ENCODE measurements at regions not wholly inside any gene's neighbourhood (a gene's known extent, or its start where the extent isn't known, plus 50 kb on each side); places are given as distances from the start of the nearest gene placed in this dataset.

DNA sequence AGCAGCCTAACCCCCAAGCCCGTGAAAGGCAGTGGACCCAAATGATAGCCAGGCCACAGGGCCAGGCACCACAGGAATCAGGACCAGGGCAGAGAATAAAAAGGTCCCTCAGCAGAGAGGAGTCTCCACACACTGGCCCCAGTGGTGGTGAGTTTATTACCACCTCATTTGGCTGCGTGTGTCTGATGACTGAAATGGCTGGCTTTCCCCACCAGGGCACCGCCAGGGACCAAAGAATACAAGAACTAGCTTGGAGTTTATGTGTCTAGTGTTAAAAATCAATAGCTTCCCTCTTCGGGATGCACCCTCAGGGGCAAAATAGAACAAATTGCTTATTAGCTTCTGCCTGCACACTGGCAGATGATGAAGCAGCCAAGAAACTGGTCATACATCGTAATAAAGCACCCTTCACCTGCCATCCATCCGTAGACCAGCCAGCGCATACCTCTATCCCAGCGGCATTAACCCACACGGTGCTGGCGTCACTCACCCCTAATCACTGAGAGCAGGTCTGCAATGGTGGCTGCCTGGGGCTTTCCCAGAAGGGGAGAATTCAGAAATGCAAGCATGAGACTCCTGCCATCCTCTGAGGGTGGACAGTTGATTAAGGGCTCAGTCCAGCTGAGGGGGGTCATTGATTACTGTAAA lies 223.7 kb upstream of the ZMIZ1 start:
- POLR2A ChIA-PET (ENCODE audit: unreplicated experiment), result no interaction called here
- no peak overlapping the region for H2AFZ ChIP-seq
- H3K36me3 ChIP-seq (ENCODE audit: low read depth), result no peaks in the 10 kb centered on the region
- CTCF ChIA-PET, result no interaction called here
- H3K27ac ChIP-seq, result no peak overlapping the region
- no peaks in the 10 kb centered on the region for H3K9me2 ChIP-seq (ENCODE audit: insufficient read depth)
- no peaks in the 10 kb centered on the region for H3K27me3 ChIP-seq (ENCODE audit: insufficient read depth, low read depth)
- no peaks in the 10 kb centered on the region for H3K79me2 ChIP-seq (ENCODE audit: low read depth)
- no peaks in the 10 kb centered on the region for H3K4me1 ChIP-seq (replicated peaks; ENCODE audit: insufficient read depth)
- no TSS peak for BruUV-seq (replicated peaks)
- TF ChIP-seq, protein P1, sequence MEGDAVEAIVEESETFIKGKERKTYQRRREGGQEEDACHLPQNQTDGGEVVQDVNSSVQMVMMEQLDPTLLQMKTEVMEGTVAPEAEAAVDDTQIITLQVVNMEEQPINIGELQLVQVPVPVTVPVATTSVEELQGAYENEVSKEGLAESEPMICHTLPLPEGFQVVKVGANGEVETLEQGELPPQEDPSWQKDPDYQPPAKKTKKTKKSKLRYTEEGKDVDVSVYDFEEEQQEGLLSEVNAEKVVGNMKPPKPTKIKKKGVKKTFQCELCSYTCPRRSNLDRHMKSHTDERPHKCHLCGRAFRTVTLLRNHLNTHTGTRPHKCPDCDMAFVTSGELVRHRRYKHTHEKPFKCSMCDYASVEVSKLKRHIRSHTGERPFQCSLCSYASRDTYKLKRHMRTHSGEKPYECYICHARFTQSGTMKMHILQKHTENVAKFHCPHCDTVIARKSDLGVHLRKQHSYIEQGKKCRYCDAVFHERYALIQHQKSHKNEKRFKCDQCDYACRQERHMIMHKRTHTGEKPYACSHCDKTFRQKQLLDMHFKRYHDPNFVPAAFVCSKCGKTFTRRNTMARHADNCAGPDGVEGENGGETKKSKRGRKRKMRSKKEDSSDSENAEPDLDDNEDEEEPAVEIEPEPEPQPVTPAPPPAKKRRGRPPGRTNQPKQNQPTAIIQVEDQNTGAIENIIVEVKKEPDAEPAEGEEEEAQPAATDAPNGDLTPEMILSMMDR (conservative IDR thresholded peaks at IDR 0.05), result no peak
- no peak for TF ChIP-seq EZH2 (IDR thresholded peaks at IDR 0.05; ENCODE audit: low read depth)
- H3K9me3 ChIP-seq (ENCODE audit: insufficient read depth, low read depth), result no peaks in the 10 kb centered on the region
- no peak for DNase-seq
- H3K4me3 ChIP-seq, result no peak overlapping the region
- H3F3A ChIP-seq (ENCODE audit: insufficient read depth, low read depth), result no peaks in the 10 kb centered on the region; the same call in 1 of the 2 replicates
- intact Hi-C loops (cut with micrococcal nuclease; ENCODE audit: unreplicated experiment), result no loop called here
- H3K4me2 ChIP-seq, result no peak overlapping the region
- H4K20me1 ChIP-seq (ENCODE audit: insufficient read depth), result no peaks in the 10 kb centered on the region

GRCh38 chr10:78846071-78846470 lies 222.7 kb upstream of the ZMIZ1 start:
- H3K4me1 ChIP-seq (replicated peaks; ENCODE audit: insufficient read depth), result no peaks in the 10 kb centered on the region
- BruUV-seq (replicated peaks), result no TSS peak
- H3K36me3 ChIP-seq (ENCODE audit: low read depth), result no peaks in the 10 kb centered on the region
- no peak overlapping the region for H3K4me3 ChIP-seq
- H4K20me1 ChIP-seq (ENCODE audit: insufficient read depth), result no peaks in the 10 kb centered on the region
- no peaks in the 10 kb centered on the region for H3K27me3 ChIP-seq (ENCODE audit: insufficient read depth, low read depth)
- intact Hi-C loops (cut with micrococcal nuclease; ENCODE audit: unreplicated experiment), result no loop called here
- H3K4me2 ChIP-seq, result no peak overlapping the region
- ChIA-PET CTCF (no interaction called here), POLR2A (ENCODE audit: unreplicated experiment) (no interaction called here)
- no peaks in the 10 kb centered on the region for H3K9me3 ChIP-seq (ENCODE audit: insufficient read depth, low read depth)
- H2AFZ ChIP-seq, result no peak overlapping the region
- no peak for DNase-seq
- TF ChIP-seq, protein P1 (conservative IDR thresholded peaks at IDR 0.05), result no peak
- TF ChIP-seq EZH2 (IDR thresholded peaks at IDR 0.05; ENCODE audit: low read depth), result no peak
- no peaks in the 10 kb centered on the region for H3K79me2 ChIP-seq (ENCODE audit: low read depth)
- no peaks in the 10 kb centered on the region; the same call in 1 of the 2 replicates for H3F3A ChIP-seq (ENCODE audit: insufficient read depth, low read depth)
- H3K9me2 ChIP-seq (ENCODE audit: insufficient read depth), result no peaks in the 10 kb centered on the region
- no peak overlapping the region for H3K27ac ChIP-seq

DNA sequence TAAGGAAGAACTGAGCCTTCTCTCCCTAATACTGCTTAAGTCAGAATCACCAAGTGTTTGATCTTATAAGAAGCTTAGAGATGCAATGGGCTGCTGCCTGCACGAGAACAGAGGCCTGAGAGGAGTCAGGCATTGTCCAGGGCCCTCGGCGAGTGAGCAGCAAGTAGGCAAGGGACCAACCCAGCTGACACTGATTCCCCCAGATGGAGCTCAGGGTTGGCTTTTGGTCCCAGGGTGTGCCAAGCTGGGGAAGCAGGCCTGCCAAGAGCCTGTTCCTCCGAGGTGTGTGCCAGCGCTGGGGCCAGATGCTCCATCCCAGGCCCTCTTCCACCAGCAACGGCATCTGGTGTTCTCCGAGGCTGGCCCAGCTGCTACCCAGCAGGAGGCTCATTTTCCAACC lies 222.0 kb upstream of the ZMIZ1 start:
- POLR2A ChIA-PET (ENCODE audit: unreplicated experiment), result no interaction called here
- Histone ChIP-seq H3K4me2 (no peak overlapping the region), H3K27ac (no peak overlapping the region), H3K4me3 (no peak overlapping the region), H3K4me1 (replicated peaks; ENCODE audit: insufficient read depth) (no peaks in the 10 kb centered on the region), H3K79me2 (ENCODE audit: low read depth) (no peaks in the 10 kb centered on the region), H3F3A (ENCODE audit: insufficient read depth, low read depth) (no peaks in the 10 kb centered on the region; the same call in 1 of the 2 replicates), H4K20me1 (ENCODE audit: insufficient read depth) (no peaks in the 10 kb centered on the region), H3K9me2 (ENCODE audit: insufficient read depth) (no peaks in the 10 kb centered on the region), H3K27me3 (ENCODE audit: insufficient read depth, low read depth) (no peaks in the 10 kb centered on the region), H2AFZ (no peak overlapping the region), H3K9me3 (ENCODE audit: insufficient read depth, low read depth) (no peaks in the 10 kb centered on the region), H3K36me3 (ENCODE audit: low read depth) (no peaks in the 10 kb centered on the region)
- TF ChIP-seq, protein P1 (conservative IDR thresholded peaks at IDR 0.05), result no peak
- no peak for TF ChIP-seq EZH2 (IDR thresholded peaks at IDR 0.05; ENCODE audit: low read depth)
- intact Hi-C loops (cut with micrococcal nuclease; ENCODE audit: unreplicated experiment), result no loop called here
- no TSS peak for BruUV-seq (replicated peaks)
- CTCF ChIA-PET, result no interaction called here
- DNase-seq, result no peak

Data from PC-9 (cell line).